Renal pelvis (tissue), 1 donor: ENCODE measurements at regions not wholly inside any gene's neighbourhood (a gene's known extent, or its start where the extent isn't known, plus 50 kb on each side); places are given as distances from the start of the nearest gene placed in this dataset.

Experiments
- DNase-seq: peaks from one replicate; pipeline ENCODE4 v3.0.0-alpha.2; 2013

DNA sequence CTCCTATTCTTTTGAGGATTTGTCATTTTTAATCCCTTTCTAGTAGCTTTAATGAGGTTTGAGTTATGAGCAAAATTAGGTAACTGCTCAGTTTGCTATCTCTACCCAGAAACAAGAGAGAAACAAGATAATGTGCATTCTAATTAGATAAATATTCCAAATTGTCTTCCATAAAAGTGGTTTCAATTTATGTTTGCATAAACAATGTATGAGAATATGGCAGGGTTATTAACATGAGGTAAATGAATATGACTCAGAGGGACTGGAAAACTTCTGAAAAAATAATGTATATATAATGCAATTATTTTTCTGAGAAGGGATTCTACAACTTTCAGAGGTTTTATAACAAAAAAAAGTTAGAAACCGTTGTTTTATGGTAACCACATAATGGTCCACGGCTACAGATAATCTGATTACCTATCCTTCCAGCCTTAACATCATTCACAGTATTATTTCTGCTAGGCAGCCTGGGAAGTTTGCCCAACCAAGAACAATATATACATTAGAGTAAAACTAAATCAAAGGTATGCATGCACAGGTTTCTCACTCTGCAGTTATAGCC lies 101.2 kb downstream of the CRPPA start:
- no peak for DNase-seq

DNA sequence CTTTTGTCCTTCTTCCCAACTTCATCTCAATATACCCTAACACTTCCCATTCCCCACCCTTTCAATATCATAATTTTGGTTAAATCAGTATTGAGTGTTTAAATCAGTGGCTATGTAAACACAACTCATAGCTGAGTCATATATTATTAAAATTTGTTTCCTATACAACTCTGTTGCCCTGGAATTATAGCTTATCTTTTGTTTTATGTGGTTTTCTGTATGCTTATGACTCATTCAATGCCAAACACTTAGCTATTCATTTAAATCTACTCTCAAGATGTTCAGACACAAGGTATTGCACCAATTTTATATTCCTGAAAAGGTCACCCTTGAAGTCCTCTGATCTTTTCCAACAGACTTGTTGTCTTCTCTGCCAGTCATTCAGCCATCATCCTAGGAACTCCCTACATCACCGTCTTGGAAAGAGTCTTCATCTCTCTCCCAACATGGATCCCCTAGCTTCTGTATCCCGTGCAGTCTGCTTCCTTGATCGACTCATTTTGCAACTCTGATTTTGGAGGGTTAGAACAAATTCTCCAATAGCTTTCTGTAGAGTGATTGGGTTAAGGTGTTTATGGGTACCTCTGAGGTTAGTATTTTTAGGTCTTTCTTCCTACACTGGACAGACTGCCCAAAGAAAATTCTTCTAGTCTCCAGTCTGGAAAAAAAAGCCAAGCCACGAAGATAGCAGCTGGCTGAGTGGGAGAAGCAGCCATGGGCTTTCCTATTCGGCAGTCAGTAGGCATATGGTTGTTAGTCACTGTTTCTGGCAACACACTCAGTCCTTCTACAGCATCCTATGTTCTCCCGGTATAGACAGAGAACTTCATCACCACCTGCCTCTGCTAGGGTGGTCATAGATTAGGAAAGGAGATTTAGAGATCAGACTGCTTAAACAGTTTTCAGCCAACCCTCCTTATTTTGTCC lies 102.1 kb downstream of the CRPPA start:
- no peak for DNase-seq

DNA sequence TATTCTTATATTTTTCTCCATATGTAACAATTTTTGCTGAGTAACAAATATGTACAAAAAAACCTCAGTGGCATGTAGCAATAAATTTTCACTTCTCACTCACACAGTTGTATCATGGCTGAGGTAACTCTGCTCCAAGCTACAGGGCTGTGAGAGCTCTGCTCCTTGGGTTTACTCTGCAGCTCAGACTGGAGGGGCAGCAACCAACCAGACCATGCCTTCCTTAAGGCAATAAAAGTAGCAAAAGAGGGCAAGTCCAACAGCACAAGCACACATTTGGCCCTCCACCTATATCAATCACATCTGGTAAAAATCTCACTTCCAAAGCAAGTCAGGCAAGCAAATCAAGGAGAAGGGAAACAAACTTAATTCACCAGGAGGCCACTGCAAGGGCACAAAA lies 102.9 kb downstream of the CRPPA start:
- DNase-seq = no peak

DNA sequence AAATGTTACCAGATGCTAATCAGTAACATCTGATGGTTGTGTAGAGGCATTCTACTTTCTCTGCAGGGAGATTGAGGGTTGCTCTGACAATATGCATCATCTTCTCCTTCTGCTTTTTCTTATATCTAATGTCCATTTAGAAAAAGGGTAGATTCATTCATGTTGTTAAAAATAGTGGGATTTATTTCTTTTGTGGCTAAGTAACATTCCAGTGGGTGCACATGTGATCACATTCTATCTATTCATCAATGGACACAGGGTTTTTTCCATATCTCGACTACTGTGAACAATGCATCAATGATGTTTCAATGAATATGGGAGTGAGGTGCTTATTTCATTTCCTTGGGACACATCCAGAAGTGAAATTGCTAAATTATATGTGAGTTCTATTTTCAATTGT lies 103.9 kb downstream of the CRPPA start:
- DNase-seq = no peak

DNA sequence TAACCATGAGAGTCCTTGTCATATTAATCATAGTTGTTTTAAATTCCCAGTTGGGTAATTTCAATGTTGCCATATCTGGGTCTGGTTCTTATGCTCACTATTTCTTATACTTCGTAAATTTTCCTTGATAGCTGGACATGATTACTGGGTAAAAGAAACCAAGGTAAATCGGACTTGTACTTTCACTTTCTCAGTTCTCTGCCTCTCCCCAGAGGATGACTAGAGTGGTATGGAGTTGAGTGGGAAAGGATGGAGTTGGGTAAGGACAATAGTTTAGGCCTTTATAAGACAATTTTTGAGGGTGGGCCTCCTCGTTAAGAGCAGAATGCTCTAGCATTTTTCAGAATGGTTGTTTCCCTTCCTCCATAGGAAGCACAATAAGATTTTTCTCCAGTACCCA lies 106.1 kb downstream of the CRPPA start:
- no peak for DNase-seq

DNA sequence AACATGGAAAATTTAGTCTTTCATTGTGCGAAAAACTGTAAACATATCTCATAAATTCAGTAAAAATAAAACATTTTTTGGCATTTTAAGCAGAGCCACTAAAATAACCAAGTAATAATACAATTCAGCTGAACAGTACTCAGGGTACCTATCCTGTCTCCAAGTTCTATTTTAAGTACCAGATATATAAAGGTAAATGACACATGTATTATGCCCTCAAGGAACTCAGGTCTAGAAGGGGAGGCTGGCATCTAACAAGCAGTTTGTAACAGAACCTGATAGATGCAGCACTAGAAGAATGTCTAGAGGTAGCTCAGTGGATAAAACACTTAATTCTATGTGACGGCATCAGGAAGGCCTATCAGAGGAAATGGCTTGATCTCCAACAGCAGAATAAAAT lies 112.2 kb downstream of the CRPPA start:
- DNase-seq = no peak

DNA sequence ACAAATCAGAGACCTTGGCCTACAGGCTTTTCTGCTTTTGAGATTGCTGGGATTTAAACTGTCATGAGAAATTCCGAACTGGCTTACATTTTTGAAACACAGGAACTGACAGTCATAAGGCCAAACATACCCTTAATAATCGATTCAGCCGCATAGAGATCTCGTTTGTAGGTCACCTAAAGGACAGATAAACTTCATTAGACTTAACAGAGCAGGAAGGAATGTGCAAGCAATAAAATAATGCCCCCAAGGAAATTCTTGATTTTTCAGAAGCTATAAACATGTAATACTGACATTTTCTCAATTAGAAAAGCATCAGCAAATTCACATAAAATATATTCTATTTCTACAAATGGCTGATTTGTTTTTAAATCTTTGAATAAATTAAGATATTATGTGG lies 120.0 kb downstream of the CRPPA start:
- no peak for DNase-seq

DNA sequence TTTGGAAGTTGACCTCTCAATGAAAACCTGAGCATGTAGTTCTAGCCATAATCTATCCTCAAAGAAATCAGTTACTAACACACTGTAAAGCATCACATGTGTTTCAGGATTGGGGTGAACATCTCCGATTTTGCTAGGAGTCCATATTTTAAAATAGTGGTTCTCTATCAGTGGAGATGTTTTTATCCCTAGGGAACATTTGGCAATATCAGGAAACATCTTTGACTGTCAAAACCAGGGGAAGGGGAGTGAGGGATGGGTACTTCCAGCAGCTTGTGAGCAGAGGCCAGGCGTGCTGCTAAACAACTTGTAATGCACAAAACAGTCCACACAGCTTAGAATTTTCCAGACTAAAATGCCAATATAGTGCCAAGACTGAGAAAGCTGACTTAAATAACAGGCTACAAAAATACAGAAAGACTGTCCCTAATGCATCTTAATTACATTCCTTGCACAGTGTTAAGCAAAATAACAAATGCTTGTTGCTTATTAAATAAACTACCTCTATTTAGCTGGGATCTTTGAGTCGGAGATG lies 120.9 kb downstream of the CRPPA start:
- no peak for DNase-seq

DNA sequence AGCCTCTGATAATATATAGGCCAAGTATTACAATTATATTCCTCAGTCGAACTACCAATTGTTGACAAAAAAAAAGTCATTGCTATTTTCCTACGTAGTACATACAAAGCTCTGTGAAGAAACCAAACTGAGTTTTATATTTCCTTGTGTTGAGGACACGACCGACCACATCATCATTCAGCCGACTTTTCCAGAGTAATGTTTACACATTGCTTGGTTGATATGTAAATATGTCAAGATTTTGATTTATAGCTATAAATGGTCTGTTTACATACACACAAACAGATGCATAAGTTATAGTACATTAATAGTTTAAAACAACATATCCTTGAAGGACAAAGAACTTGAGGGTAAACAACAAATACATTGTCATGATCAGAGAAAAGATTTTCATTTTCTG lies 121.5 kb downstream of the CRPPA start:
- DNase-seq = no peak

DNA sequence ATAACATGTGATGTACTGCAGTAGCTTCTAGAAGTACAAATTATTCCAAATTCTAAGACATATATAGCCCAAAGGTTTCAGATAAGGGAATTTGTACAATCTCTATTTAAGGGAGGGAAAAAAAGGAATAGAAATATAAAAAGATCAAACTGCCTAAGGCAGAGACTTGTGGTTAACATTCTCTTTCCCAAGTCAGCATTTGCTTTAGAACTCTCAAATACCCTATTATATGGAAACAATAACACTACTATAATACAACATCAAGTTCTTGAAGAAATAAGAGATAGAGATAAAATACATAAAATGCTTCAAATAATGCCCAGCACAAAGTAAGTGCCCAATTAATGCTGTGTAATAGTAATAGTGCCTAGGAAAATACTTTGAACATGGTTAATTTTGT lies 123.1 kb downstream of the CRPPA start:
- no peak for DNase-seq

DNA sequence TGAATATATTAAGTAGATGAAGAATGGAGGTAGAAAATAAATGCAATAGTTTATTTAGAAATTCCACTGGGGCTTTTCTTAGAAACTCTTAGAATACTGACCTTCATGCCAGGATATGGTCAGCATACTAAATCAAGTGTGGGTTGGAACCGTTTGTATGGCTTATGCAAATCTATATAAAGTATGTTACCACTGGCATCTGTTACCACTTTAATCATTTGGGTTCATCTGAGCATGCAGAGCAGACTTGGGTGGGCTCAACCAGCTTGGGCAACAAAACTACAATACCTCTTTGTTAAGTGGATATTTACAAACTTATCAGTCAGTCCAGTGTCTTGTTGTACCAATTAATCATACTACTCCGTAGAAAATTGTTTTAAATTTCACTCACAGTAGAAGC lies 125.8 kb downstream of the CRPPA start:
- DNase-seq = no peak

DNA sequence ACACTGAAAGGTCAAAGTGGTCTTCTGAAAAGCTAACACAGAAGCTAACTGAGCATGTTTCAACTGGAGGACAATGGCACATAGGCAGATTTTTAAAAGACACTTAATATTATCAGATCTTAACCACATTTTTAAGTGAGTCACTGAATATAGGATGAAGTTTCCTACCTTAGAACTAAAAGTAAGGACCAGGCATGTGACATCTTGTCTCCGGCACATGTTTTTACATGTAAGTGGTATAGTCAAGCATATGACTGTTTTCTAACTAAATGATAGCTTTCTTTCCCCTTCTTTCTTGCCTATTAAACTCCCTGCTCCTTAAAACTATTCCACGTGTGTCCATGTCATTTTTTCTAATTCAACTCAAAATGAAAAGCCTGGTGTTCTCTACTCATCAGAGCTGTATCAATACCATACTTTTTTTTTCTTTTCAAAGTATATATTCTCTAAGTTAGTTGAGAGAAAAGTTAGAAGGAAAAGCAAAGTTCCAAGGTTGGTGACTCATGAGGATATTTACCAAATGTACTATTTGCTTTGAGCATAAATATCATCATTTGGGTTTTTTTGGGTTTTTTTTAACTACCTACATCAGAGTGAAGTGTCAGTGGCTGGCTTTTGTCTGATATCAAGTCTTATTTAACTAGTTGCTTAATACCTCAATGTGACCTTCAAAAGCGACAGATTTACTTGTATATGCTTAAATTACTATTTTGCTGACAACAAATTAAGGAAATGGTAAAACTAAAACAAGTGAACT lies 127.5 kb downstream of the CRPPA start:
- DNase-seq = no peak

DNA sequence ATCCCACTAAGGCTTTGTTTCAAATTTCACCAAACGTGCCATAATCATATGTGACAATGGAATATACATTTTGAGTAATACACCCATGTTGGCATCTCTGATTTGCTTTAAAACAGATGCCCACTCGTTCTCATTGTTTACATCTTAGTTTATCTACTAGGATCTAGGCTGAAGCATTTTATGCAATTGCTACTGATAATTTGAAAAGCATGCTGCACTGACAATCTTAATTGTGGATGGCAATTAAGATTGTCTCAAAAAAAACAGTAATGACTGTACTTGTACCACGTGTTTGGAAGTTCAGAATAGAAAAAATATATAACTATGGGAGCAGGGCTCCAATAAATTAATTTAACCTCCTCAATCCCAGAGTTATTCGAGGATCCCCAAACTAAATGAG lies 136.8 kb downstream of the CRPPA start:
- no peak for DNase-seq

DNA sequence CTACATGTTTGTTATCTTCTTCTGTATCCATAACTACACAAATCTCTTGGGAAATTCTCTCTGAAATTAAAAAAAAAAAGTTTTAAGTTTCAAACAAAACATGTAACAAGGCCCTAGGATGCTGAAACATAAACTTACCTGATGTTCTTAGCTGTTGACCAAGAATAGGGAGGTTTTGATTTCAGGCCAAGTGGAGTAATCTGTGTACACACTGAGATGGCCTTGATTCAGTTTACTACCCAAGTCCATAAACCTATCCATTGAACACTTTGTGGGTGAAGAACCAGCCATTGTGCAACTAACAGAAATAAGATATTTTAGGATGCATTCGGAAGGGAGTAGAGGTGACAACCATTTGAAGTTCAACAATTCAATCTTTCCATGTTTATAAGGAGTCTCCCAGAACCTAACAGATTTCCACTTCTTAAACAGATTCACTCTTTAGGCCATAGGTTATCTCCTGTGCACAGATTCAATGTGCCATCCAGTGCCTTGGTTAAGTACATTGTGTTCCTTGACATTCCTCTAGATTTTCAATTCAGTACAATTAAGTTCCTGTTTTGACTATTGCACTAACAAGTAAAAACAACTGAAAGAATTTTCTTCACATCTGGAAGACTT lies 143.1 kb downstream of the CRPPA start:
- DNase-seq = no peak

DNA sequence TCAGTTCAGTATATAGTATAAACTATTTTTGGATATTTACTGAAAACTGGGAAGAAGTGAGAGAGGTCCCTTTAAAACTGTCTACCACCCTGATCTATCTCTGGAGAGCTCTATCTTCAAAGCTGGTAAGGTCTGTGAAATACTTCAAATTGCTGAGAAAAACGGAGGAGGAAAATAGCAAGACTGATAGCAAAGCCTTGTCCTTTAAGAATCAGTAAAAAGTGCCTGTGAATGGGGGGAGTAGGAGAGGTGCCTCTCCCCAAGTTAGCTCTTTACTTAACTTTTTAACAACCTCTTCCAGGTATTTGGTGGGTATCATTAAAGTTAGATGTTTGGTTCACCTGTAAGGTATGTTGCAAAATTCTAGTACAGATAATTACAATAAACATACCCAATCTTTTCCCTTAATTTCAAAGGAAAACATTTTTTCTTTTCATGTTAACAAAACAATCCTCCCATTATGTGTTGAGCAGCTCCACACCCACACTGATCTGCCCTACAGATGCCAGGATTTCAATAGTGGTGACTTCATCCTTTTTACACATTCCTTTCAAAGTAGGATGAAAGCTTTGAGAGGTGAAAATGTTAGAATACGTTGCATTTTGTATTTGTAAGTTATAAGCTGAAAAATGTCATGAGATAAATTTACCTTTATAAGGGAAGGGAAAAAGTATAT lies 149.2 kb downstream of the CRPPA start:
- no peak for DNase-seq

DNA sequence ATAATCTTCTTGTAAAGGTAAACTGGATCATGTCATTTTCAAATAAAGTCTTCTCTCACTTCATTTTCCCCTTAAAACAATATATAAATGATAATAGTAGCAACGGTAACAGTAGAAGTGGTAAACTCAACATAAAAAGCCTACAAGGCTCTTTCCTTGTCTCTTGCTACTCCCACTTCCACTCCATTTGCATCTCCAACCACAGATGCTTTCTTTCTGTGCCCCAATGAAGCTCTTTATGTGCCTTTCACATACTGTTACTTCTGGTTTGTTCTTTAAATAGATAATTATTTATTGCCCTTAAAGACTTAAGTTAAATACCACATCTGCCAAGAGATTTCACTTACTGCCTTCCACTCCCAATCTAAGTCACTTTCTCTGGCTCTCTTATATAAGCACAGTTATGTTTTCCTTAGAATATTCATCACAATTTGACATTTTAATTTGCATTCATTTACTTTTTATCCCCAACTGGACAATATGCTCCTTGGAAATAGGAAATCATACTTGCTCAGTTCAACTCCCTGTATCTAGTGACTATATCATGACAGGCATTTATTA lies 149.9 kb downstream of the CRPPA start:
- DNase-seq = peak; percentile 38

DNA sequence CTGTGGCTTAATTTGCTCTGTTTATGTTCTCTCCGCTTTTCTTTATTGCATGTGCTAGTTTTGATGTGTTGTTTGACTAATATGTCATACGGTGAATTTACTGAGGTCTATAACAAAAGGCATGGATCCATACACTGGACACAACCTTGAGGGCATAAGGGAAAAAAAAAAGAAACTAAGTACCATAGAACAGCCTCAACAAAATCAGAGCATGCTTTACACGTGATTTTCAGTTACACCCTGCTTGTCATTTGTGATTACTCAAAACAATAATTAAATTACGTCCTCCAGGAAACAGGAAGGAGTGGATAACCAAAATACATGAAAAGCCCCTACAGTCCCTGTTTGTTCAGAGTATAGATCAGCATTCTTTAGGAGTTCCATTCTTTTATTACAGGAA lies 150.5 kb downstream of the CRPPA start:
- no peak for DNase-seq

DNA sequence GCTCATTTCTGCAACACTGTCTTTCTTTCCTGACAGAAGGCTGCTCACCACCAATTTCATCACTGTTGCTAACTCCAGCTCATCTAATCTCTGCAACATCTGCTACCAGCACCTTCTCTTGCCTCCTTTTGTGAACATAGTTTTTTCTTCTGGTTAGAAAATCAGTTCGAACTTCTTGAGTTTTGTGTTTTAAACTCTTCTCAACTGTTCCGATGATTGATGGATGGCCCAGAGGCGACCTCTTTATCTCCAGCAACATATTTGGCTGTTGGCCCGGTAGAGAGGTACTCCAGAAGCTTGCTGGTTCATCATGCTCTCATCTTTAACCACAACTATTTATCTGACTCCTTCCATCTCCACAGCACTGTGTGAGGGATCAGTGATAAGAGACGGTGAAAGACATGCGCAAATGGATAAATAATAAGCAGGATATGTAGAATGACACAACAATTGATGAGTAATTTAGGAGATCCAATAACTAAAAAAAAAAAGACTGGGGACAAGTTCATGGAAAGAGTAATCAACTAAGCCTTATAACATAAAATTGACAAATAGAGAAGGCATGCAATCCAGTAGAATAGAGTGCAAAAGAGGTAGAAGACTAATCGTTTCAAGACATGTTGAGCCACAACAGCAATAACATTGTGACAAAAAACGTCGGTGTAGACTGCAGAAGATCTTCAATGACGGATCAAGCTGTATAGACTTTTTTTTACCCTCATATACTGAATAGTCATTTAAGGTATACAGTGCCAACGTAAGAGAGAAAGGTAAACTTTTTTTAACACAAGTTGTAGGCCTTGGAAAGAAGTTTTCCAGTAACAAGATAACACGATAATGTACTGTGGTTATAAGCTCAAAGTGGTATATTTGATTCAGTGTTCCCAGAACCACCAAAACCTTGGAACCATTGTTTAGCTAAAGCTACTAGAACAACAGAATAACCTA lies 152.2 kb downstream of the CRPPA start:
- DNase-seq = no peak

DNA sequence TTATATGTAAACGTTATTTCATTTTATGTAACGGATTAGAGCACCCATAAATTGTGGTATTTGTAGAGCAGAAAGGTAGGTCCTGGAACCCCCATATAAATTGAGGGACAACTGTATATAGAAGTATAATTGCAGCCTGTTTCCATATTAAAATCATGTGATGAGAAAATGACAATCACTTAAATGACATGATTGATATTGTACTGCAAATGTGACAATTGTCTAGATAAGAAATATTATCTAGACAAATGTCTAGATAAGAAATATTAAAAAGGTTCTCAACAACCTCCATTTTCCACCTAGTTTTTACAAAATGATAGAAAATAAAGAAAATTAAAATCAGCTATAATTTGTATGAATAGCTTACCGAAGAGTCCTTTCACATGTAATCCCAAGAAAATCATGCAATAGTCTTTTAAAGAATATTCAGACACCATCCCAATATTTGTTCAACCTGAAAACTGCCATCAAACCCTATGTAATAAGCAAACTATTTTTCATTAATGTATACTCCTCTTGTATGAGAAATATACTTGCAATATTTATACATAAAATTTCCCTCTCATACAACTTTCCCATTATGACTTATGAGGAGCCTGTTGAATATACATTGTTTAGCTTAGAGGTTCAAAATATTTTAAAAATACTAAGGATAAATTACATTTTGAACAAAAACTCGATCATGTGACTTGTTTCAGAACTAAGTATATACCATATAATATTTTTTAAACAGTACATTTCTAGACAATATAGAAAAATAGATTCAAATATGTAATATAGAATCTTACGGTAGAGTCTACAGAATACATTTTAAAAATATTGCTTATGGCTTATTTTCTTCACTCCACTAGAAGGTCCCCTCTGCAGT lies 153.2 kb downstream of the CRPPA start:
- no peak for DNase-seq
